Activated CD8-positive, alpha-beta memory T cell treated with anti-CD3 and anti-CD28 coated beads for 1 hour (primary cell): ENCODE measurements at regions not wholly inside any gene's neighbourhood (a gene's known extent, or its start where the extent isn't known, plus 50 kb on each side); places are given as distances from the start of the nearest gene placed in this dataset.

ENCODE experiments used
- DNase-seq, 2 donors: peaks; one replicate each; pipeline ENCODE4 v3.0.0-alpha.2; 2020; ENCODE audit warnings: low read depth in 1 of 2; ENCODE audit errors: extremely low read depth in 1 of 2

DNA sequence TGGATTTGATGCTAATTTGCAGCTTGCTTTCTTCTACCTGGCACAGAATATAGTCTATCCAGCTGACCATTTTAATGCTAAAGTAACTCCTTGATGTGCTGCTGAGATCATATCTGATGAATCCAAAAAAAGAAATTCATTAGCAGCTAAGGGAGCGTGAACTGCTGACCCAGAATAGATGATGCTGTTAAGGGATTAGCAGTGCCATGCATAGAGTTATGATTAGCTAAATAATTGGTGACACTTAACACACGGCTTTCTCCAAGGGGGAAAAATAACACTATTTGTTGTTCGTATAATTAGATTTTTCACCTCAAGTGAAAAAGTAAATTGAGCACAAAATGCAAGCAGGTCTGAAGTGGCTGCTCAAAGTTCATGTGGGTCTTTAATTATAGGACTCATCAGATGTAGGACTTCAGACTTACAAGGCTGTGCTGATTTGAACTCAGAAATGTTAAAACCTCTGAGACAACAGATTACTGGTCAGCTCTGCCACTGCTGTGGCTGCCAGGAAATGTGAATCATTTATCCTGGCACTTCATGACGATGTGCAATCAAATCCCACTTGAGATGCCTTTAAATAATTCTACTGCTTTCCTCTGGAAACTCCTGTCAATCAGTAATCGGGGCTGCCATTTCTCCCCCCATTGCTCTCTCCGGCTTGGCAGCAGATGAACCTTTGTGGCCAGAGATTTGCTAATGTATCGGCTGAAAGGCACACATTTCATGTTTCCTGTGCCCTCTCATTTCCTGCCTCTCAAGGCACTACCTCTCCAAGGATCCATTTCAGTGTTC, 291.6 kb upstream of the C9orf72 start:
- no peak for DNase-seq

DNA sequence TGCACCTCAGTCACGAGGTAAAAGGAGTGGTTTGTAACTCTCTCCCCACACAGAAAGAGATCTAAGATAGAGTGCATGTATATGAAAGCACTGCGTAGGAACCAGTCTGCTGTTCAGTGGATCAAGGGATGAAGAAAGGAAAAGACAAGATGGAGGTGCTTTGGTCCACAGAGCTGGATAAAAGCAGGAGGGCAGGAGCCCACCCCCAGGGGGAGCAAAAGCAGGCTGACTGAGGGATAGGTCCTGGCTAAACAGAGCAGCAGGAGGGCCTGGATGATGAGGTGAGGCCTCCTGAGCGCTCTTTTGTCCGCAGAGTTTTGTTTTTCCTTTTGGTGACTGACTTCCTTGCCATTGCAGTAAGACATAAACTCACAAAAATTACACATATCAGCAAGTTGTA, 293.5 kb upstream of the C9orf72 start:
- no peak for DNase-seq

DNA sequence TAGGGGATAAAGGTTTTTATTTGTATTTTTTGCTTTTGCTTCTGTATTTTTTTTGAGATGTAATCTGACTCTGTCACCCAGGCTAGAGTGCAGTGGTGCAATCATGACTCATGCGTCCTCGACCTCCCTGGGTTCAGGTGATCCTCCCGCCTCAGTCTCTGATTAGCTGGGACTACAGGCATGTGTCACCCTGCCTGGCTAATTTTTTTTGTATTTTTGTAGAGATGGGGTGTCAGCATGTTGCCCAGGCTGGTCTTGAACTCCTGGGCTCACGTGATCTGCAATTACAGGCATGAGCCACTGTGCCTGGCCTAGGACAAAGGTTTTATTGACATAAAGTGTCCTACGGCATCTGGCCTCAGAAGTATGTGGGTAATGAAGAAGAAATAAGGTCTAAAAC, 297.1 kb upstream of the C9orf72 start:
- no peak for DNase-seq

DNA sequence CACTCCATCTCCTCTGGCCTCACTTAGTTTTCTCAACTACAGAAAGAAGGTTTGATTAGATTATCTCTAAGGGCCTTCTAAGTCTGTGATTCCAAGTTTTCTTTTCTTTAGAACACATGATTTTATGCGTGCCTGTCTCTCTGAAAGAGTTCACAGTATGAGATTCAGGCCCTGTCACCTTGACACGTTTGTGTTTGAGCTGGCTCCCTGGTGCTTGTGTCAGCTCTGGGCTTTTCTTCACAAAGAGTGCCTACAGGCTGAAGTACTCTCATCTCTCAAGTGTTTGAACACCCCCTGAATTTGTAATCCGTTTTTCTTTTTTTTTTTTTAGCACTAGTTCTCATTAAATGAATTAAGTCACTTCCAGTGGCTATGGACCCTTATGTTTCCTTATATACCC, 306.9 kb upstream of the C9orf72 start:
- no peak for DNase-seq

DNA sequence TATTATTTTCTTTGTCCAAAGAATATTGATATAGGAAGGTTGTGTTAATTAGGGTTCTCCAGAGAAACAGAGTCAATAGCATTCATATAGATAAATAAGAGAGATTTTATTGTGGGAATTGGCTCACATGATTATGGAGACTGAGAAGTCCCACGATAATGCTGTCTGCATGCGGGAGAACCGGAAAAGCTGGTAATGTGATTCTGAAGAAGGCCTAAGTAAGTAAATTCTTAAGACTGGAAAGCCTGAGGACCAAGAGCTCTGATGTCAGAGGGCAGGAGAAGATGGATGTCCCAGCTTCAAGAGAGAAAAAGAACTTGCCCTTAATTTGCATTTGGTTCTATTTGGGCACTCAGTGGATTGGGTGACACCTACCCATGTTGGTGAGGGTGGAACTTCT, 307.4 kb upstream of the C9orf72 start:
- no peak for DNase-seq

DNA sequence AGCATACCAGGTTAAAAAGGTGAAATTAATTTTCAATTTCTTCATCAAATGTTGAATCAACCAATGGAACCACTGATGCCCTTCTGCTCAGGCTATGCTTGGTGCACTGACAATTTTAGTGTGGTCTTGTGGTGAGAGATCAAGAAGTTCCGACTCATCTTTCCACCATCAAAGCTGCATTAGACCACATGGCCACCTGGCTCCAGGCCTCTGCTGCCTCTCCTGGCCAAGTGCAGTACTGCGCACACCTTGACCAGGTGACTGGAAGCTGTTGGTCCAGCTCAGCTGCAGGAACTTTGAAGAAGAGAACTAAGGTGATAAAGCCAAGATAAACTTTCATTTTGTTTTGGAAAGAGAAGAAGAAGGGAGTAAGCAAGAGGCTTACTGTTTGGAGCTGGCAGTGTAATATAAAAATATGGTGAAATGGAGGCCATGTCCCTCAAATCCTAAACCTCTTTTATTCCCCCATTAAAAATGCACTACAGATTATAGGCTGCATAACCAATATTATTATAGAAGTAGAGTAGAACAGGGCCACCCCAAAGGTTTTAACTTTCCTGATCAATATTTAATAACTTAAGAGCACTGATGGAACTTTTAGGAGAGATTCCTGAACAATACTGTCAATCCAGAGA, 315.5 kb upstream of the C9orf72 start:
- no peak for DNase-seq

DNA sequence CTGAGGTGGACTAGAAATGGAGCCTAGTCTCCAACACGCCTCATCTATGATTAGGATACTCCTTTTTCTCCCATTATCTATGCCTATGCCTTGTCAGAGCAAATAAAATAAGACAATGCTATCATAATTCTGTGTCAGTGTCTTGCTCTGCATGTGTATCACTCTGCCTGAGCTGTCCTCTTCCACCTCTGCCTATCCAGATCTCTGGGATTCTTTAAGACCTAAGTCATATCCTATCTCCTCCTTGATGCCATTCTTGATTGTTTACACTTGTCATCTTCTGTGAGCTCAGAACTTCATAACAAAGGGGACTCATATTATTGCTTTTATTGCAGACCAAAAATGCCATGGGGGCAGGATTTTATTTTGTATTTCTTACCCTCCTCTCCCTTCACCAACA, 351.2 kb upstream of the C9orf72 start:
- no peak for DNase-seq

DNA sequence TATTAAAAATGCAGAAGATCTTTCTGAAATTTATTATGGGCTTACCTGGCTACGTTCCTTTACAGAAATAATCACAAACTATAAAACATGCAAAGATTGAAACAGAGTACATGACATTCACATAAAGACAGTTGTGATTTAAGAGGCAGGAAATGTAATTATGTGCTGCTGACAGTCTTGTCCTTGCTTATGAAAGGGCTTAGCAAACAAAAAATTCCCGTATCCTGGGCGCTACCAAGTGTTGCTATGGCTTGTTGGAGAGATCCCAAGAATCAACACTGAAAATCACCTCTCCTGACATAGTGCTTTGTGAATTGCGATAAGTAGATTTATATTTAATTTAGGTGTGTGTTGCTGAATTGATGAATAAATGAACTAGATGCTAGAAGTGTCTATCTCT, 352.5 kb upstream of the C9orf72 start:
- no peak for DNase-seq

DNA sequence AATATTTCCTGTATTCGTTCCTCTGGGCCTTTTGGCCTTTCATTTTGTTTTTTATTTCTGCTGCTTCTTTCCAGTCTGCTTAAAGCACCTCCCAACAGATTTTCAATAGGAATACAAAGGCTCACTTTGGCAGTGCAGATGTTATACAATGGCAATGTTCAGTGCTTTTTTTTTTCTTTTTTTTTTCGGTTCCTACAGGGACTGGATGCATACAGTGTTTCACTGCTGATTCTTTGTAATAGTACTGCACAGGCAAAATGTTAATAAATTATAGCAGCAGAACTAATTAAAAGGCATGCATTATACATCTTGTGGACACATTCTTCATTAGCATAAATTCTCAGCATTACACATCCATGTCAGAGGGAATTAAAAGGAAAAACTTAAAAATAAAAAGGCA, 356.6 kb upstream of the C9orf72 start:
- DNase-seq: no peak

DNA sequence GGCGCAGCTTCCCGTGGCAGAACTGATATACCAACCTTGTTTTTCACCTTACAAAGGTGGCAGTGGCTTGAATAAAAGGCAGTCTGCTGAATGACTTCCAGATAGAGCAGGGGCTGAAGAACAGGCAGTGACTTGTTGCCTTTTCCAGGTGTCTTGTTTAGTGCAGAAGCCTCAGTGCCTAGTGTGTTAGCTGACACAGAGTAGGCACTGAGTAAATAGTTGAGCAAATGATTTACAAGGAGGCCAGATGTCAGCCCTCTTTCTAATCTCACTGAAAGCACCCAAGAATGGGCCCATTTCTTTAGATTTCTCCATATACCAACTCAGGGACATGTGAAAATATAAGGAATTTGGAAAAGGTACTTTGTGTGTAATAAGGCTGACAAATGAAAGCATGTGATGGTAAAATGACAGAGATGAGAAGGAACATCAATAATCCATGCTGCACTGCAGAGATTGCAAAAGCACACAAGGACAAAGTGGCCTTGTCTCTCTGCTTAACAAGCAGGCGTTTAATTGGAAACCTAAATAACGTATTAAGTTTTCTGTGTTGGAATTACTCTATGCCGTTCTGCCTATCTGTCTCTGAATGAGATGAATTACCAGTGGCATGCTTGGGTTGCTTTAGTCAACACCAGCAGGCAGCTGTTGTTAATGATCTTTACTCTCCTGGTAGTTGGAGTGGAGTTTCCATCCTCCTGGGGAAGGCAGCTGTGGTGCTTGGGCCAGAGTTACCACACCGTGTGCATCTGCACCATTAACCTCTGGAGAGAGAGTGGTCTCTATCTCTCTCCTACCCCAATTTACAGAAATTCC, 360.1 kb upstream of the C9orf72 start:
- DNase-seq: no peak

DNA sequence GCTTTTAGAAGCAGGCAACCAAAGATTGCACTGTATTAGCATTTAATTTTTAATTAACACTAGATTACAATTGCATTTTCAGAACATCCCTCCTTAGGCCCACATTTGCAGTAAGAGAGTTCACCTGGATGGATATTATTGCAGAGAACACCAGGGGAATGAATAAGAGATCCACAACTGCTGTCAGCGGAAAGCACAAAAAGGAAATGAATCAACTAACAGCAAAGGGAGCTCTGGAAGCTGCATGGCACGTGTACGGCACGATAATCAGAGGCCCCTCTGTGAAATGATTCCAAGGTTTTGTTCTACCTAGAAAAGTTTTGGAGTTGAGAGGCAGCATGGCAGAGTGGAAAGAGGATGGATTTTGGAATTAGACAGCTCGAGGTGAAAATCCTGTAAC, 361.2 kb upstream of the C9orf72 start:
- no peak for DNase-seq

DNA sequence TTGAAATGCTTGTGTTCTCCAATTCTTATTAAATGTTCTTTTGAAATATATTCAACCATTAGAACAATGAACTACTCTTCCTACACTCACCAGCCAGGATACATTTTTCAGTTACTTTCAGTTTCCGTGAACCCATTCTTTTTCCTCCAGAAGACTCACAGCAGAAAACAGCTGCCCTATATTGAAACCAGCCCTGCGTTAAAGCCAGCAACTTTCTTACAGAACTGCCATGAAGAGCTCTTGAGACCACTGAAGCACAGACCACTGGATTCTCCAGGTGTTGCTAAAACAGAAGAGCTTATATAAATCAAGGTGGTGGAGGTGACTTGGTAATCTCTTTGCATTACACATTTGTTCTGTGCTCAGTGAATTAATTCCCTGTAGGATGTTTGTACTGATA, 365.9 kb upstream of the C9orf72 start:
- DNase-seq: no peak

DNA sequence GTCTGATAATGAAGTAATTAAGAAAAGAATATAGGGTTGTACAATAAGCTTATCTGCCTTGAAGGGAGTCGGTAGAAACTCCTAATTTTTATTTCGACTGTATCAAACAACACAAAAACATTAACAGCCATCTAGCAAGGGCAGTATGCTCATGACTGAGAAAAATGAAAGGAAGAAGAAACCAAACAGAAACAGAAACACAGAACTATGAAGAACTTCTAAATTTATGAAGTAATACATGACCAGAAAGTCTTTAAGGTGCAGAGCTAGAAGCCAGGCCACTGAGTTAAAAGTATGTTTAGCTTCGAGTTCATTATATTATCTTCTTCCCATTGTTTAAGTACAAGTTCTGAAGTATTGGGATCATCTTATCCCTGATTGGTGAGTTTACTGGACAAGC, 367.3 kb upstream of the C9orf72 start:
- no peak for DNase-seq

DNA sequence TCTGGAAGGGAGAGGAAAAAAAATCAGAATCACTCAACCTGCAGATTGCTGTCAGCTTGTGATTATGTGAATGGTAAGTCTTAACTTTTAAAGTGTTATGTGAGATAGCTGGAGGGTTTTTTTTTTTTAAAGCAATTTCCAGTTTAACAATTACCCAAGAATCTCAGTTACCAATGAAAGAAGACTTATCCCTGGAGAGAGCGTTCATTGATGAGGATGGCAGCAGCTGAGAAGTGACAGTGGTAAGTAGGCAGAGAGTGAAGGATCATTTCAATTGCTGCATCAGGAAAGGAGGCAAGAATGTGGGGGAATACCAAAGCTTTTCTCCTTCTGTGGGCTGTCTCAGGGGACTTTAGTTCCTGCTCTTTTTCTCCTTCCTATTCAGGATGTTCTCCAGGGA, 370.2 kb upstream of the C9orf72 start:
- no peak for DNase-seq

DNA sequence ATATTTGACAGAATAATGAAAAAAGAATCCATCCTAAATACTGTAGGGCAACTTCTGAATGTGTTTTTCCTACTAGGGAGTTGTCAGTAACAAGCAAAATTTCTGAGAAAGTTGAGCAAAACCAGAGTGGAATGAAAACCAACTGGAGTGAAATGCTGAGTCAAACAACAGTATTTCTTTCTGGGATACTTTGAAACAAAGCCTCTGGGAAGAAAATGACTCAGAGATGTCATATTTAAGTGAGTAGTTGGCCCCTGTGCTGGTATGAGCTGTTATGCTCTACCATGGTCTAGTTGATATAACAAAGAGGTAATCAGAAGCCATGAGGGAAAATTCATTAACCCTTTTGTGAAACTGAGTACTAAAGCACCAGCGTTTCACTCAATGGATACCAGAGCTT, 372.1 kb upstream of the C9orf72 start:
- no peak for DNase-seq

DNA sequence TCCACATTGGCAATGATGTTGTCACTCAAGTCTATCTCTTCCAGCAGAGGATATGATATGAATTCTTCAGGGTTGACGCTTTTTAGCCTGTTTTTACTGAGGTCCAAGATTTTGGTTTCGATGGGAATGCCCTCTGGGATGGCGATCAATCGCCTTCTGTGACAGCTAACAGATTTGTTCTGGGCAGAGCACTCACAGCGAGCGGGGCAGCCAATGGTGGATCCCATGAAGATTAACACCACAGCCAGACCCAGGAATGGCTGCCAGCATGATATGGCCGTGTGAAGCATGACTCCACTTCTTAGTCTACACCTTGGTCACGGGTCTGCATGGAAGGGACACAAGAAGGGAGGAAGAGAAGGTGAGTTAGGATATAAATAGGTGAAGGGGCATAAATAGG, 377.1 kb upstream of the C9orf72 start:
- DNase-seq: no peak

DNA sequence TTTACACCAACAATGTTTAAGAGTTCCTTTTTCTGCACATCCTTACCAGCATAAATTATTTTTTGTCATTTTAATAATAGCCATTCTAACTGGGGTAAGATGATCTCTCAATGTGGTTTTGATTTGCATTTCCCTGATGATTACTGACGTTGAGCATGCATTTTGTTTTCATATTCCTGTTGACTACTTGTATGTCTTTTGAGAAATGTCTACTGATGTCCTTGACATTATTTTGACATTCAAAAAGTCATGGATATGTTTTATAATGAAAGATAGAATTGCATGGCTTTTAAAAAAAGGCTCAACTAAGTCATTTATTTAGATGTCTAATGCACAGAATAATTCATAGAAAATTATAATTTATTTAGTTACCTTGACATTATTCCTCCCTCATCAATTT, 381.6 kb upstream of the C9orf72 start:
- no peak for DNase-seq

DNA sequence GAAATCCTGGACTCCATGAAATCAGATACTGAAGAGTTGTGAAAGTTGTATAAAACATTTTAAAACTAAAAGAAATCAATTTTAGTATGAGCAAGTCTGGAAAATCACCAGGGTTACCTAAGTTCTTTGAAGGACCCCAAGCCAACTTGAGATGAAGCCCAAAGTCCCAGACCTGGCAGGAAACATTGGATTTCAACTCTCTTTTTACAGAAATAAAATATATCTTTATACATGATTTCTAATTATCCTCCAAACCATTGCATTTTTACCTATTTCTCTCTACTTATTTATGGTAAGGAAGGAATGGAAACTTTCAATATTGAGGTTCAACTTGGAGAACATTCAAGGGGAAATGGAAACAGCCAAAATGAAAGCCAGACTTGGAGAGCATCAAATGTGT, 390.6 kb upstream of the C9orf72 start:
- no peak for DNase-seq

DNA sequence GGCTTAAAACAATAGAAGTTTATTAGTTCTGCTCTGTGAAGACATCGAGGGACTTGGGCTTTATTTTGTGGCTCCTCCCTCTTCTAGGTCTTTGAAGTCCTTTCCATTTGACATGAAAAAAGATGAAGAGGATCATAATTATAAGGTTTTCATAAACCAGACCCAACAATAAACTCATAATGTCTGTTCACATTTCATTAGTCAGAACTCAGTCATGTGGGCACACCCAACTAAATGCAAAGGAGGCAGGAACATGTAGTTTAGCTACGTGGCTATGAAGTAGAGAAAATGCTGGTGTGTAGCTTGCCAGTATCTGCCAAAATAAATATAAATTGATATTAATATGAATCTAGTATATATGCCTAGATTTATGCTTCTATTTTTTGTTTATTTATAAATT, 393.9 kb upstream of the C9orf72 start:
- DNase-seq: no peak

DNA sequence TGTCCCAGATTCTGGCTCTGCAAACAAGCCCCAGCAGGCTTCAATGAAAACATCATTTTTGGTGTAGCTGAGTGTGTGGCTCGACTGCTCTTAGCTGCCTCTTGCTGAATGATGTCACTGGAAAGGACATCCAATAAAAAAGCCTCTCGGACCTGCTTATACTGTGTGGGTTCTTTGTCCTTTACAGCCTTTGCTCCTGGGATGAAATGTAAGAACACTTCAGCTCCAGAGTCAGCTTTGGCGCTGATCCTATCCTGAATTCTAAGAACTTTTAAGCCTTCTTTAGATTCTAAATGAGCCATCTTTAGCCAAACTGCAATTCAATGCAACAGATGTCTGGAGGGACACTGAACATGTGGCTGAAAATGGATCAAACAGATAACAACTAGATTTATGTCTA, 404.6 kb upstream of the C9orf72 start:
- DNase-seq: no peak

DNA sequence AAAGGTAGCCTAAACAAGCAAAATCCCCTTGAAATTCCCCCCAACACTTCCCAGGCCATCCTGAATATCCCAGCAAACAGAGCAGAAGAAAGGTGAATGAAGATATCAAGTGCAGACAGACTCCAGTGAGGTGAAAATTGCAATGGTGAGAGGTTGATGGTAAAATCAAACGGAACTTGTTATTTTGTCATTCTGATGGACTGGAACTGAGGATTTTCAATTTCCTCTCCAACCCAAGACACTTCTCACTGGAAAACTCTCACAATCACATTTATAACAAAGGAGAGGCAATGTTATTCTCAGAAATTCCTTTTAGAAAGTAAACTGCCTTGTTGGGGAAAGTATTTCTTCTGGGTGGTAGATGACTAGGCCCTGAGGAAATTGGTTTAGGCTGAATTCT, 412.4 kb upstream of the C9orf72 start:
- DNase-seq: no peak

DNA sequence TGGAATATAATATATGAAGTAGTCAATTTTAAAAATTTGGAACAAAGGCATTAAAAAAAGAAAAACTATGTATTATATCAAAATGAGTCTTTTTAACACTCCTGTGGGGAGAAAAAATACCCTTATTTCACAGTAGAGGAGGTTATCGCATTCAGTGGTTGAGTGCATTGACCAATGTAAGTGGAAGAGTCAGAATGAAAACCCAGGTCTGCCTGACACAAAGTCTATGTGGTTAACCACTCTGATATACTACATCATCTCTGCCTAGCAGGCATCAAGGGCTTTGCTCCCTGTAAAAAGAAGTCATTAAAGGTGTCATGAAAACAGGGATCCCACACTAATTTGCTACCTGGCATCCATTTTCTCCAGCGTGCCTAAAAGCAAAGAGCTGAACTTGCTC, 417.2 kb upstream of the C9orf72 start:
- no peak for DNase-seq
